ENCODE measurements at regions not wholly inside any gene's neighbourhood (a gene's known extent, or its start where the extent isn't known, plus 50 kb on each side); places are given as distances from the start of the nearest gene placed in this dataset.

DNA sequence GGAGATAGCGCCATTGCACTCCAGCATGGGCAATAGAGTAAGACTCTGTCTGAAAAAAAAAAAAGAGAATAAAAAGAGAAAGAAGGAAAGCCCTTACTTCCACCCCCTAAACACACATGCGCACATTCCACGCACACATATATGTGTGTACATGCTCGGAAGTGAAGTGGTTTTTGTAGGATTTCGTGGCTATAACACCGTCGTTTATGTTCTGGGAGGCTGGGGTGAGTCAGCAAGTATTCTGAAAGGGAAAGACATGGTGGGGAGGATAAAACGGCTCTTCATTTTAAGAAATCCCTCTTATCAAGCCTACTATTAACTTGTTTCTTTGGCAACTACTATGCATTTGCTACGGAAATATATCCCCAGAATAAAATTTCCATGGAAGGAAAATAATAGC is 422.8 kb upstream of the TBL1XR1 start:
- TF ChIP-seq FOXA1 (IDR thresholded peaks at IDR 0.05), result no peak
- TF ChIP-seq NR2F2 (IDR thresholded peaks at IDR 0.05), result no peak
- TF ChIP-seq, protein P1, sequence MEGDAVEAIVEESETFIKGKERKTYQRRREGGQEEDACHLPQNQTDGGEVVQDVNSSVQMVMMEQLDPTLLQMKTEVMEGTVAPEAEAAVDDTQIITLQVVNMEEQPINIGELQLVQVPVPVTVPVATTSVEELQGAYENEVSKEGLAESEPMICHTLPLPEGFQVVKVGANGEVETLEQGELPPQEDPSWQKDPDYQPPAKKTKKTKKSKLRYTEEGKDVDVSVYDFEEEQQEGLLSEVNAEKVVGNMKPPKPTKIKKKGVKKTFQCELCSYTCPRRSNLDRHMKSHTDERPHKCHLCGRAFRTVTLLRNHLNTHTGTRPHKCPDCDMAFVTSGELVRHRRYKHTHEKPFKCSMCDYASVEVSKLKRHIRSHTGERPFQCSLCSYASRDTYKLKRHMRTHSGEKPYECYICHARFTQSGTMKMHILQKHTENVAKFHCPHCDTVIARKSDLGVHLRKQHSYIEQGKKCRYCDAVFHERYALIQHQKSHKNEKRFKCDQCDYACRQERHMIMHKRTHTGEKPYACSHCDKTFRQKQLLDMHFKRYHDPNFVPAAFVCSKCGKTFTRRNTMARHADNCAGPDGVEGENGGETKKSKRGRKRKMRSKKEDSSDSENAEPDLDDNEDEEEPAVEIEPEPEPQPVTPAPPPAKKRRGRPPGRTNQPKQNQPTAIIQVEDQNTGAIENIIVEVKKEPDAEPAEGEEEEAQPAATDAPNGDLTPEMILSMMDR (IDR thresholded peaks at IDR 0.05; ENCODE audit: low read depth, low read length, missing input control), result no peak
- TF ChIP-seq JUND (IDR thresholded peaks at IDR 0.05), result no peak
- TF ChIP-seq EGR1 (IDR thresholded peaks at IDR 0.05; ENCODE audit: low read depth in 2 of 2), result no peak
- TF ChIP-seq TAF1 (conservative IDR thresholded peaks at IDR 0.05), result no peak
- no peak for TF ChIP-seq RXRA (IDR thresholded peaks at IDR 0.05)
- no peak for TF ChIP-seq YY1 (IDR thresholded peaks at IDR 0.05)
- TF ChIP-seq, protein P2, sequence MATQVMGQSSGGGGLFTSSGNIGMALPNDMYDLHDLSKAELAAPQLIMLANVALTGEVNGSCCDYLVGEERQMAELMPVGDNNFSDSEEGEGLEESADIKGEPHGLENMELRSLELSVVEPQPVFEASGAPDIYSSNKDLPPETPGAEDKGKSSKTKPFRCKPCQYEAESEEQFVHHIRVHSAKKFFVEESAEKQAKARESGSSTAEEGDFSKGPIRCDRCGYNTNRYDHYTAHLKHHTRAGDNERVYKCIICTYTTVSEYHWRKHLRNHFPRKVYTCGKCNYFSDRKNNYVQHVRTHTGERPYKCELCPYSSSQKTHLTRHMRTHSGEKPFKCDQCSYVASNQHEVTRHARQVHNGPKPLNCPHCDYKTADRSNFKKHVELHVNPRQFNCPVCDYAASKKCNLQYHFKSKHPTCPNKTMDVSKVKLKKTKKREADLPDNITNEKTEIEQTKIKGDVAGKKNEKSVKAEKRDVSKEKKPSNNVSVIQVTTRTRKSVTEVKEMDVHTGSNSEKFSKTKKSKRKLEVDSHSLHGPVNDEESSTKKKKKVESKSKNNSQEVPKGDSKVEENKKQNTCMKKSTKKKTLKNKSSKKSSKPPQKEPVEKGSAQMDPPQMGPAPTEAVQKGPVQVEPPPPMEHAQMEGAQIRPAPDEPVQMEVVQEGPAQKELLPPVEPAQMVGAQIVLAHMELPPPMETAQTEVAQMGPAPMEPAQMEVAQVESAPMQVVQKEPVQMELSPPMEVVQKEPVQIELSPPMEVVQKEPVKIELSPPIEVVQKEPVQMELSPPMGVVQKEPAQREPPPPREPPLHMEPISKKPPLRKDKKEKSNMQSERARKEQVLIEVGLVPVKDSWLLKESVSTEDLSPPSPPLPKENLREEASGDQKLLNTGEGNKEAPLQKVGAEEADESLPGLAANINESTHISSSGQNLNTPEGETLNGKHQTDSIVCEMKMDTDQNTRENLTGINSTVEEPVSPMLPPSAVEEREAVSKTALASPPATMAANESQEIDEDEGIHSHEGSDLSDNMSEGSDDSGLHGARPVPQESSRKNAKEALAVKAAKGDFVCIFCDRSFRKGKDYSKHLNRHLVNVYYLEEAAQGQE (IDR thresholded peaks at IDR 0.05), result no peak
